Tibial nerve (tissue), 3 donors: ENCODE measurements at regions not wholly inside any gene's neighbourhood (a gene's known extent, or its start where the extent isn't known, plus 50 kb on each side); places are given as distances from the start of the nearest gene placed in this dataset.

Experiments used
- CTCF ChIP-seq, 5 experiments: fragments of 200-600 bp in 3 of 5; fragments of 450-650 bp in 2 of 5; sonication (generic) in 3 of 5; IDR thresholded peaks; one replicate each; pipeline ENCODE4 v1.5.1; 2016 to 2019; ENCODE audit warnings: antibody characterized with exemption in 5 of 5, mild to moderate bottlenecking in 3 of 5, moderate library complexity in 2 of 5
- POLR2A ChIP-seq, 2 donors: fragments of 450-650 bp; IDR thresholded peaks; one replicate each; pipeline ENCODE4 v1.6.1; 2017; ENCODE audit warnings: antibody characterized with exemption in 2 of 2, mild to moderate bottlenecking in 2 of 2, moderate library complexity in 2 of 2

- no peak for TF ChIP-seq CTCF (IDR thresholded peaks at IDR 0.05)
- TF ChIP-seq POLR2A (IDR thresholded peaks at IDR 0.05), result no peak
These were observed 219.0 kb upstream of the JARID2 start for GRCh38 chr6:15026832-15027231.
